A549 (cell line): ENCODE measurements at regions not wholly inside any gene's neighbourhood (a gene's known extent, or its start where the extent isn't known, plus 50 kb on each side); places are given as distances from the start of the nearest gene placed in this dataset.

Experiments
- ATAC-seq, 2 experiments: fragments of 200-7000 bp in 1 of 2; fragments of >200 bp in 1 of 2; cut with Nextera tagmentation in 1 of 2; cut with Tn5 transposase in 1 of 2; 3 replicates each; pipeline versions ENCODE4 v1.8.0 to v1.9.1; 2018 to 2020; ENCODE audit warnings: mild to moderate bottlenecking in 1 of 2, moderate library complexity in 1 of 2
- CTCF ChIA-PET: fragments of 300-600 bp; sonication (Branson Sonifier 250); formaldehyde crosslinking; extraction: SDS; loops from one replicate; lab custom pipeline; 2021; ENCODE audit warnings: antibody characterized with exemption, inconsistent platforms; lab: Yijun Ruan, JAX
- POLR2A ChIA-PET: fragments of 350-600 bp; formaldehyde crosslinking; extraction: SDS; loops from one replicate; lab custom pipeline; 2021; ENCODE audit warnings: antibody characterized with exemption, inconsistent platforms; lab: Yijun Ruan, JAX
- DNase-seq, 2 experiments: peaks; one replicate each; pipeline versions ENCODE4 v3.0.0 to v3.0.0-alpha.2; 2011 to 2016; ENCODE audit warnings: low read depth in 1 of 2, low spot score in 1 of 2
- FAIRE-seq: peaks from 2 replicates; lab custom pipeline; 2011; peaks lifted over from hg19 to GRCh38; lab: Jason Lieb, UNC
- H3K27ac ChIP-seq, 2 experiments: fragments of >200 bp; sonication (Bioruptor Twin); formaldehyde crosslinking; 3 replicates each; pipeline ENCODE4 v1.5.1; 2016 to 2017
- H3K4me1 ChIP-seq: fragments of >200 bp; sonication (Bioruptor Twin); formaldehyde crosslinking; 3 replicates; pipeline ENCODE4 v1.6.1; 2016
- H3K4me2 ChIP-seq: fragments of >200 bp; sonication (Bioruptor Twin); formaldehyde crosslinking; 3 replicates; pipeline ENCODE4 v1.6.1; 2016
- H3K4me3 ChIP-seq: fragments of >200 bp; sonication (Bioruptor Twin); formaldehyde crosslinking; 3 replicates; pipeline ENCODE4 v1.5.1; 2016
- H3K9me3 ChIP-seq: fragments of >200 bp; sonication (Bioruptor Twin); formaldehyde crosslinking; 3 replicates; pipeline ENCODE4 v1.6.1; 2016
- CBX8 ChIP-seq: fragments of 200-600 bp; sonication (generic); IDR thresholded peaks from 2 replicates; pipeline ENCODE4 v1.6.1; 2016
- CEBPB ChIP-seq, 2 experiments: fragments of >200 bp in 1 of 2; sonication (Bioruptor Twin) in 1 of 2; formaldehyde crosslinking in 1 of 2; IDR thresholded peaks; 2 replicates each; pipeline ENCODE4 v1.6.1; 2012 to 2016
- CHD2 ChIP-seq: fragments of 150-350 bp; IDR thresholded peaks from 2 replicates; pipeline ENCODE4 v1.6.1; 2014; ENCODE audit warnings: low read length; ENCODE audit not compliant: partially characterized antibody
- CHD4 ChIP-seq: fragments of 200-600 bp; sonication (generic); IDR thresholded peaks from 2 replicates; pipeline ENCODE4 v1.6.1; 2016; ENCODE audit warnings: antibody characterized with exemption, mild to moderate bottlenecking, borderline replicate concordance
- CTCF ChIP-seq: fragments of >200 bp; sonication (Bioruptor Twin); formaldehyde crosslinking; IDR thresholded peaks from 3 replicates; pipeline ENCODE4 v1.5.1; 2016
- EHF ChIP-seq: fragments of 250-450 bp; sonication (Bioruptor Pico); IDR thresholded peaks from 2 replicates; pipeline ENCODE4 v1.5.0; 2020; ENCODE audit warnings: mild to moderate bottlenecking
- FOSB ChIP-seq: fragments of 250-450 bp; sonication (Bioruptor Pico); IDR thresholded peaks from 2 replicates; pipeline ENCODE4 v1.5.0; 2020; ENCODE audit warnings: mild to moderate bottlenecking, moderate library complexity
- HMGXB4 ChIP-seq: fragments of 250-450 bp; sonication (Bioruptor Pico); IDR thresholded peaks from 2 replicates; pipeline ENCODE4 v1.5.0; 2021; ENCODE audit warnings: mild to moderate bottlenecking, moderate library complexity, borderline replicate concordance
- JUN ChIP-seq, 2 experiments: fragments of >200 bp; sonication (Bioruptor Twin); formaldehyde crosslinking; IDR thresholded peaks; 2 replicates in 1 of 2; 3 replicates in 1 of 2; pipeline ENCODE4 v1.6.1; 2016 to 2017
- JUNB ChIP-seq: fragments of >200 bp; sonication (Bioruptor Twin); formaldehyde crosslinking; IDR thresholded peaks from 2 replicates; pipeline ENCODE4 v1.6.1; 2016
- KDM1A ChIP-seq: fragments of 200-600 bp; sonication (generic); IDR thresholded peaks from 2 replicates; pipeline ENCODE4 v1.6.1; 2016; ENCODE audit warnings: low read depth, mild to moderate bottlenecking
- KDM5A ChIP-seq: fragments of 200-600 bp; sonication (generic); IDR thresholded peaks from 2 replicates; pipeline ENCODE4 v1.6.1; 2016; ENCODE audit warnings: antibody characterized with exemption, mild to moderate bottlenecking
- NFE2L2 ChIP-seq: fragments of 150-350 bp; conservative IDR thresholded peaks from 2 replicates; pipeline ENCODE4 v1.6.1; 2014; ENCODE audit warnings: low read length
- NPAS2 ChIP-seq: fragments of 250-450 bp; sonication (Bioruptor Pico); IDR thresholded peaks from 2 replicates; pipeline ENCODE4 v1.8.0; 2022; ENCODE audit warnings: mild to moderate bottlenecking, moderate library complexity, borderline replicate concordance
- NR3C1 ChIP-seq: fragments of >200 bp; sonication (Bioruptor Twin); formaldehyde crosslinking; IDR thresholded peaks from 3 replicates; pipeline ENCODE4 v1.6.1; 2017
- POLR2AphosphoS2 ChIP-seq: conservative IDR thresholded peaks from 2 replicates; pipeline ENCODE4 v1.6.1; 2012; ENCODE audit warnings: low read length, improper control_type of control experiment, inconsistent platforms
- RAD21 ChIP-seq, 2 experiments: fragments of >200 bp in 1 of 2; sonication (Bioruptor Twin) in 1 of 2; formaldehyde crosslinking in 1 of 2; IDR thresholded peaks in 1 of 2; conservative IDR thresholded peaks in 1 of 2; 2 replicates in 1 of 2; 3 replicates in 1 of 2; pipeline ENCODE4 v1.6.1; 2012 to 2018; ENCODE audit warnings: inconsistent platforms in 1 of 2
- RCOR1 ChIP-seq: fragments of 150-350 bp; IDR thresholded peaks from 2 replicates; pipeline ENCODE4 v1.6.1; 2014; ENCODE audit warnings: antibody characterized with exemption, low read length, low read depth
- SREBF2 ChIP-seq: fragments of 450-650 bp; IDR thresholded peaks from 2 replicates; pipeline ENCODE4 v1.6.1; 2014; ENCODE audit warnings: mild to moderate bottlenecking, moderate library complexity
- TFCP2L1 ChIP-seq: fragments of 250-450 bp; sonication (Bioruptor Pico); IDR thresholded peaks from 2 replicates; pipeline ENCODE4 v1.5.0; 2021; ENCODE audit warnings: mild to moderate bottlenecking
- USF2 ChIP-seq: fragments of 450-650 bp; IDR thresholded peaks from 2 replicates; pipeline ENCODE4 v1.6.1; 2014; ENCODE audit warnings: antibody characterized with exemption
- ZFP36 ChIP-seq: fragments of 450-650 bp; IDR thresholded peaks from 2 replicates; pipeline ENCODE4 v1.6.1; 2014; ENCODE audit warnings: borderline replicate concordance; ENCODE audit not compliant: partially characterized antibody
- ZNF302 ChIP-seq: fragments of 250-450 bp; sonication (Bioruptor Pico); IDR thresholded peaks from 2 replicates; pipeline ENCODE4 v1.9.0; 2021; ENCODE audit warnings: inconsistent platforms, mild to moderate bottlenecking, moderate library complexity
- WGBS: methylation state at CpG from one replicate; pipeline ENCODE4 v1.1.6; 2017; ENCODE audit errors: missing lambda C conversion rate; 5-methylcytosine and 5-hydroxymethylcytosine counted together
- TF ChIP-seq, protein P1 (sequence below): IDR thresholded peaks from 2 replicates; pipeline ENCODE4 v1.6.1; 2012
- TF ChIP-seq, protein P2 (sequence below): IDR thresholded peaks from 2 replicates; pipeline ENCODE4 v1.6.1; 2012
- TF ChIP-seq, protein P3 (sequence below): IDR thresholded peaks from 2 replicates; pipeline ENCODE4 v1.6.1; 2012; ENCODE audit warnings: low read depth, borderline replicate concordance

- Histone ChIP-seq H3K27ac (peak overlapping the region; percentile 84 to 86), H3K4me3 (no peak overlapping the region), H3K4me2 (peak overlapping the region; percentile 57), H3K4me1 (peaks cover 25% of the 10 kb centered on the region), H3K9me3 (no peaks in the 10 kb centered on the region)
- FAIRE-seq = no peak
- DNase-seq = no peak
- TF ChIP-seq CBX8 = no peak
- no peak for TF ChIP-seq CHD2
- no peak for TF ChIP-seq KDM5A
- TF ChIP-seq ZNF302 (CRISPR knock-in tag) = no peak
- no peak for TF ChIP-seq JUN (IDR thresholded peaks at IDR 0.05)
- no peak for TF ChIP-seq USF2
- TF ChIP-seq, protein P1, sequence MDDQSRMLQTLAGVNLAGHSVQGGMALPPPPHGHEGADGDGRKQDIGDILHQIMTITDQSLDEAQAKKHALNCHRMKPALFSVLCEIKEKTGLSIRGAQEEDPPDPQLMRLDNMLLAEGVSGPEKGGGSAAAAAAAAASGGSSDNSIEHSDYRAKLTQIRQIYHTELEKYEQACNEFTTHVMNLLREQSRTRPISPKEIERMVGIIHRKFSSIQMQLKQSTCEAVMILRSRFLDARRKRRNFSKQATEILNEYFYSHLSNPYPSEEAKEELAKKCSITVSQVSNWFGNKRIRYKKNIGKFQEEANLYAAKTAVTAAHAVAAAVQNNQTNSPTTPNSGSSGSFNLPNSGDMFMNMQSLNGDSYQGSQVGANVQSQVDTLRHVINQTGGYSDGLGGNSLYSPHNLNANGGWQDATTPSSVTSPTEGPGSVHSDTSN = no peak
- no peak for ATAC-seq
- ChIA-PET CTCF (interaction anchor here (0.8 to 1.0 kb wide), 2 partner anchors 47 to 131 kb away, joined by 3 read pairs; no protein-coding TSS in a partner anchor), POLR2A (no interaction called here)
- WGBS = 81% methylated on average over 5 of the region's 5 CpGs
Measured at GRCh38 chr6:11391934-11392777, 145.4 kb upstream of the TMEM170B start.

GRCh38 chr6:11389977-11390376 lies 147.6 kb upstream of the TMEM170B start:
- ChIA-PET POLR2A (no interaction called here), CTCF (interaction anchor here (1.0 kb wide), 1 partner anchor 106 kb away, joined by 3 read pairs; no protein-coding TSS in a partner anchor)
- peaks cover 25% of the 10 kb centered on the region for H3K4me1 ChIP-seq
- TF ChIP-seq FOSB (CRISPR knock-in tag) (no peak), JUNB (no peak), NFE2L2 (no peak), HMGXB4 (CRISPR knock-in tag) (no peak), CEBPB (IDR thresholded peaks at IDR 0.05) (no peak), CHD4 (no peak), SREBF2 (no peak), CTCF (no peak), POLR2AphosphoS2 (no peak), RCOR1 (no peak), ZFP36 (no peak), EHF (CRISPR knock-in tag) (no peak), CHD2 (no peak), NR3C1 (no peak), NPAS2 (CRISPR knock-in tag) (no peak), KDM1A (no peak), TFCP2L1 (no peak), RAD21 (conservative IDR thresholded peaks at IDR 0.05 in 1 of 2, IDR thresholded peaks at IDR 0.05 in 1 of 2) (no peak)
- TF ChIP-seq, protein P2, sequence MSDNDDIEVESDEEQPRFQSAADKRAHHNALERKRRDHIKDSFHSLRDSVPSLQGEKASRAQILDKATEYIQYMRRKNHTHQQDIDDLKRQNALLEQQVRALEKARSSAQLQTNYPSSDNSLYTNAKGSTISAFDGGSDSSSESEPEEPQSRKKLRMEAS = no peak
- TF ChIP-seq, protein P3, sequence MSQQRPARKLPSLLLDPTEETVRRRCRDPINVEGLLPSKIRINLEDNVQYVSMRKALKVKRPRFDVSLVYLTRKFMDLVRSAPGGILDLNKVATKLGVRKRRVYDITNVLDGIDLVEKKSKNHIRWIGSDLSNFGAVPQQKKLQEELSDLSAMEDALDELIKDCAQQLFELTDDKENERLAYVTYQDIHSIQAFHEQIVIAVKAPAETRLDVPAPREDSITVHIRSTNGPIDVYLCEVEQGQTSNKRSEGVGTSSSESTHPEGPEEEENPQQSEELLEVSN = no peak
- TF ChIP-seq, all 56 proteins: peak for 0
- no peak for ATAC-seq
- no peak for FAIRE-seq
- no peaks in the 10 kb centered on the region for H3K9me3 ChIP-seq
- 92% methylated on average over 7 of the region's 7 CpGs for WGBS
- no peak for DNase-seq
- peak overlapping the region in 1 of 2 experiments; percentile 51; a peak in 3 of 6 replicates for H3K27ac ChIP-seq
- no peak overlapping the region for H3K4me3 ChIP-seq
- H3K4me2 ChIP-seq = no peak overlapping the region
